ENCODE measurements at regions not wholly inside any gene's neighbourhood (a gene's known extent, or its start where the extent isn't known, plus 50 kb on each side); places are given as distances from the start of the nearest gene placed in this dataset.
"Not testable (repeated sequence)": the region's sequence is repeated elsewhere in the genome, so short reads cannot be mapped to it uniquely, and the experiment has no call there.

GRCh38 chr22:26937213-26937612 is 279.8 kb downstream of the MIAT start:
- FAIRE-seq, result no peak

- FAIRE-seq, result no peak
Measured at GRCh38 chr22:26939466-26939865, 282.1 kb downstream of the MIAT start.

- FAIRE-seq, result no peak
Measured at GRCh38 chr22:26941896-26942636, 284.7 kb downstream of the MIAT start.

- FAIRE-seq, result no peak
Measured at GRCh38 chr22:26942637-26942957, 285.2 kb downstream of the MIAT start.

GRCh38 chr22:26945565-26945964 is 288.2 kb downstream of the MIAT start:
- FAIRE-seq, result no peak

GRCh38 chr22:26949193-26949592 is 291.8 kb downstream of the MIAT start:
- FAIRE-seq, result no peak

- FAIRE-seq, result not testable (repeated sequence)
Measured at GRCh38 chr22:26951139-26951538, 293.8 kb downstream of the MIAT start.

GRCh38 chr22:26952004-26952403 is 294.6 kb downstream of the MIAT start:
- no peak for FAIRE-seq

- FAIRE-seq, result no peak
Measured at GRCh38 chr22:26952451-26953011, 295.1 kb downstream of the MIAT start.

- FAIRE-seq, result no peak
Measured at GRCh38 chr22:26953012-26953883, 295.9 kb downstream of the MIAT start.

GRCh38 chr22:26956371-26956770 is 299.0 kb downstream of the MIAT start:
- FAIRE-seq, result no peak

- no peak for FAIRE-seq
Measured at GRCh38 chr22:26957176-26957575, 299.8 kb downstream of the MIAT start.

GRCh38 chr22:26957897-26958296 is 300.5 kb downstream of the MIAT start:
- FAIRE-seq, result no peak

GRCh38 chr22:26958378-26958777 is 301.0 kb downstream of the MIAT start:
- no peak for FAIRE-seq

- no peak for FAIRE-seq
Measured at GRCh38 chr22:26964642-26965041, 307.3 kb downstream of the MIAT start.

- no peak for FAIRE-seq
Measured at GRCh38 chr22:26967282-26967681, 309.9 kb downstream of the MIAT start.

GRCh38 chr22:26968859-26969523 is 311.6 kb downstream of the MIAT start:
- FAIRE-seq, result no peak

GRCh38 chr22:26970809-26971394 is 313.5 kb downstream of the MIAT start:
- FAIRE-seq, result no peak

GRCh38 chr22:26972286-26972685 is 314.9 kb downstream of the MIAT start:
- no peak for FAIRE-seq

- not testable (repeated sequence) for FAIRE-seq
Measured at GRCh38 chr22:26972915-26973314, 315.5 kb downstream of the MIAT start.

GRCh38 chr22:26974034-26974433 is 316.6 kb downstream of the MIAT start:
- no peak for FAIRE-seq

GRCh38 chr22:26974914-26975803 is 317.8 kb downstream of the MIAT start:
- FAIRE-seq, result no peak
